ENCODE measurements at regions not wholly inside any gene's neighbourhood (a gene's known extent, or its start where the extent isn't known, plus 50 kb on each side); places are given as distances from the start of the nearest gene placed in this dataset.

DNA sequence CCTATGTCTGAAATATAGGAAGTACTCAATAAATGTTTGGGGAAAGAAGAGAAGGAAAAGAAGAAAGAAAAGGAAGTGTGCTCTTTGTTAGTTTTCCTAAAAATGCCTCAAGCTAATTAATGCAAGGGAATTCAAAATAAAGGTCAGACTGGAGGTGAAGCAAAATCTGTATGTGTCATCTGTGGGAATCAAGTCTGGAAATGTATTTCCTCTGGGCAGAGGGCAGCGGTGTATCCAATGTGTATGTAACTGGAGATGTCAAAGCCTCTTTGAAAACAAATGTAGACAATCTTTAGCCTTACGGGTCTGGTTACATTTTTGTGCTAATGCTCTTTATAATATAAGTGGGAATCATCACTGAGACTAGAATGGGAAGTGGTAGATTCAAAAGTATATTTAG lies 471.4 kb downstream of the MAN2A1 start:
- H3K27ac Mint-ChIP-seq, result peak overlapping the region; percentile 20
- Histone ChIP-seq H3K4me1 (ENCODE audit: insufficient read depth) (peaks cover 9% of the 10 kb centered on the region; the same call in 1 of the 2 replicates), H2AFZ (peak overlapping the region; percentile 64; the same call in 1 of the 2 replicates), H3K79me2 (replicated peaks; ENCODE audit: insufficient read depth) (no peaks in the 10 kb centered on the region), H3K4me3 (no peak overlapping the region), H3F3A (replicated peaks; ENCODE audit: low read depth) (no peaks in the 10 kb centered on the region), H3K36me3 (ENCODE audit: insufficient read depth) (no peaks in the 10 kb centered on the region), H3K27ac (ENCODE audit: low read depth) (no peak overlapping the region), H3K9me2 (ENCODE audit: insufficient read depth) (no peaks in the 10 kb centered on the region), H3K4me2 (no peak overlapping the region), H3K27me3 (ENCODE audit: insufficient read depth) (no peaks in the 10 kb centered on the region), H4K20me1 (replicated peaks; ENCODE audit: insufficient read depth) (no peaks in the 10 kb centered on the region)
- DNase-seq (ENCODE audit: low spot score), result no peak
- H3K9me3 Mint-ChIP-seq, result no peaks in the 10 kb centered on the region
- H3K27me3 Mint-ChIP-seq (ENCODE audit: insufficient read depth, low read depth, poor library complexity), result peaks cover 2% of the 10 kb centered on the region
- H3K4me1 Mint-ChIP-seq, result peaks cover 8% of the 10 kb centered on the region; the same call in 2 of the 3 replicates
- ATAC-seq, result no peak
- TF ChIP-seq CREB1 (CRISPR knock-in tag; IDR thresholded peaks at IDR 0.05; ENCODE audit: low read depth) (no peak), ZNF114 (CRISPR knock-in tag; IDR thresholded peaks at IDR 0.05) (no peak), STAT1 (IDR thresholded peaks at IDR 0.05; ENCODE audit: unreplicated experiment) (no peak), EZH2 (IDR thresholded peaks at IDR 0.05; ENCODE audit: low read depth, unreplicated experiment) (no peak), POLR2AphosphoS5 (IDR thresholded peaks at IDR 0.05; ENCODE audit: low read depth) (no peak), JUNB (IDR thresholded peaks at IDR 0.05; ENCODE audit: unreplicated experiment) (no peak), ZNF331 (CRISPR knock-in tag; IDR thresholded peaks at IDR 0.05; ENCODE audit: low read depth) (no peak), EZH2phosphoT487 (IDR thresholded peaks at IDR 0.05; ENCODE audit: unreplicated experiment) (no peak), NANOG (IDR thresholded peaks at IDR 0.05; ENCODE audit: borderline replicate concordance) (no peak)
- TF ChIP-seq, protein P1, sequence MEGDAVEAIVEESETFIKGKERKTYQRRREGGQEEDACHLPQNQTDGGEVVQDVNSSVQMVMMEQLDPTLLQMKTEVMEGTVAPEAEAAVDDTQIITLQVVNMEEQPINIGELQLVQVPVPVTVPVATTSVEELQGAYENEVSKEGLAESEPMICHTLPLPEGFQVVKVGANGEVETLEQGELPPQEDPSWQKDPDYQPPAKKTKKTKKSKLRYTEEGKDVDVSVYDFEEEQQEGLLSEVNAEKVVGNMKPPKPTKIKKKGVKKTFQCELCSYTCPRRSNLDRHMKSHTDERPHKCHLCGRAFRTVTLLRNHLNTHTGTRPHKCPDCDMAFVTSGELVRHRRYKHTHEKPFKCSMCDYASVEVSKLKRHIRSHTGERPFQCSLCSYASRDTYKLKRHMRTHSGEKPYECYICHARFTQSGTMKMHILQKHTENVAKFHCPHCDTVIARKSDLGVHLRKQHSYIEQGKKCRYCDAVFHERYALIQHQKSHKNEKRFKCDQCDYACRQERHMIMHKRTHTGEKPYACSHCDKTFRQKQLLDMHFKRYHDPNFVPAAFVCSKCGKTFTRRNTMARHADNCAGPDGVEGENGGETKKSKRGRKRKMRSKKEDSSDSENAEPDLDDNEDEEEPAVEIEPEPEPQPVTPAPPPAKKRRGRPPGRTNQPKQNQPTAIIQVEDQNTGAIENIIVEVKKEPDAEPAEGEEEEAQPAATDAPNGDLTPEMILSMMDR (conservative IDR thresholded peaks at IDR 0.05; ENCODE audit: low read depth in 2 of 2), result no peak
- TF ChIP-seq, protein P2, sequence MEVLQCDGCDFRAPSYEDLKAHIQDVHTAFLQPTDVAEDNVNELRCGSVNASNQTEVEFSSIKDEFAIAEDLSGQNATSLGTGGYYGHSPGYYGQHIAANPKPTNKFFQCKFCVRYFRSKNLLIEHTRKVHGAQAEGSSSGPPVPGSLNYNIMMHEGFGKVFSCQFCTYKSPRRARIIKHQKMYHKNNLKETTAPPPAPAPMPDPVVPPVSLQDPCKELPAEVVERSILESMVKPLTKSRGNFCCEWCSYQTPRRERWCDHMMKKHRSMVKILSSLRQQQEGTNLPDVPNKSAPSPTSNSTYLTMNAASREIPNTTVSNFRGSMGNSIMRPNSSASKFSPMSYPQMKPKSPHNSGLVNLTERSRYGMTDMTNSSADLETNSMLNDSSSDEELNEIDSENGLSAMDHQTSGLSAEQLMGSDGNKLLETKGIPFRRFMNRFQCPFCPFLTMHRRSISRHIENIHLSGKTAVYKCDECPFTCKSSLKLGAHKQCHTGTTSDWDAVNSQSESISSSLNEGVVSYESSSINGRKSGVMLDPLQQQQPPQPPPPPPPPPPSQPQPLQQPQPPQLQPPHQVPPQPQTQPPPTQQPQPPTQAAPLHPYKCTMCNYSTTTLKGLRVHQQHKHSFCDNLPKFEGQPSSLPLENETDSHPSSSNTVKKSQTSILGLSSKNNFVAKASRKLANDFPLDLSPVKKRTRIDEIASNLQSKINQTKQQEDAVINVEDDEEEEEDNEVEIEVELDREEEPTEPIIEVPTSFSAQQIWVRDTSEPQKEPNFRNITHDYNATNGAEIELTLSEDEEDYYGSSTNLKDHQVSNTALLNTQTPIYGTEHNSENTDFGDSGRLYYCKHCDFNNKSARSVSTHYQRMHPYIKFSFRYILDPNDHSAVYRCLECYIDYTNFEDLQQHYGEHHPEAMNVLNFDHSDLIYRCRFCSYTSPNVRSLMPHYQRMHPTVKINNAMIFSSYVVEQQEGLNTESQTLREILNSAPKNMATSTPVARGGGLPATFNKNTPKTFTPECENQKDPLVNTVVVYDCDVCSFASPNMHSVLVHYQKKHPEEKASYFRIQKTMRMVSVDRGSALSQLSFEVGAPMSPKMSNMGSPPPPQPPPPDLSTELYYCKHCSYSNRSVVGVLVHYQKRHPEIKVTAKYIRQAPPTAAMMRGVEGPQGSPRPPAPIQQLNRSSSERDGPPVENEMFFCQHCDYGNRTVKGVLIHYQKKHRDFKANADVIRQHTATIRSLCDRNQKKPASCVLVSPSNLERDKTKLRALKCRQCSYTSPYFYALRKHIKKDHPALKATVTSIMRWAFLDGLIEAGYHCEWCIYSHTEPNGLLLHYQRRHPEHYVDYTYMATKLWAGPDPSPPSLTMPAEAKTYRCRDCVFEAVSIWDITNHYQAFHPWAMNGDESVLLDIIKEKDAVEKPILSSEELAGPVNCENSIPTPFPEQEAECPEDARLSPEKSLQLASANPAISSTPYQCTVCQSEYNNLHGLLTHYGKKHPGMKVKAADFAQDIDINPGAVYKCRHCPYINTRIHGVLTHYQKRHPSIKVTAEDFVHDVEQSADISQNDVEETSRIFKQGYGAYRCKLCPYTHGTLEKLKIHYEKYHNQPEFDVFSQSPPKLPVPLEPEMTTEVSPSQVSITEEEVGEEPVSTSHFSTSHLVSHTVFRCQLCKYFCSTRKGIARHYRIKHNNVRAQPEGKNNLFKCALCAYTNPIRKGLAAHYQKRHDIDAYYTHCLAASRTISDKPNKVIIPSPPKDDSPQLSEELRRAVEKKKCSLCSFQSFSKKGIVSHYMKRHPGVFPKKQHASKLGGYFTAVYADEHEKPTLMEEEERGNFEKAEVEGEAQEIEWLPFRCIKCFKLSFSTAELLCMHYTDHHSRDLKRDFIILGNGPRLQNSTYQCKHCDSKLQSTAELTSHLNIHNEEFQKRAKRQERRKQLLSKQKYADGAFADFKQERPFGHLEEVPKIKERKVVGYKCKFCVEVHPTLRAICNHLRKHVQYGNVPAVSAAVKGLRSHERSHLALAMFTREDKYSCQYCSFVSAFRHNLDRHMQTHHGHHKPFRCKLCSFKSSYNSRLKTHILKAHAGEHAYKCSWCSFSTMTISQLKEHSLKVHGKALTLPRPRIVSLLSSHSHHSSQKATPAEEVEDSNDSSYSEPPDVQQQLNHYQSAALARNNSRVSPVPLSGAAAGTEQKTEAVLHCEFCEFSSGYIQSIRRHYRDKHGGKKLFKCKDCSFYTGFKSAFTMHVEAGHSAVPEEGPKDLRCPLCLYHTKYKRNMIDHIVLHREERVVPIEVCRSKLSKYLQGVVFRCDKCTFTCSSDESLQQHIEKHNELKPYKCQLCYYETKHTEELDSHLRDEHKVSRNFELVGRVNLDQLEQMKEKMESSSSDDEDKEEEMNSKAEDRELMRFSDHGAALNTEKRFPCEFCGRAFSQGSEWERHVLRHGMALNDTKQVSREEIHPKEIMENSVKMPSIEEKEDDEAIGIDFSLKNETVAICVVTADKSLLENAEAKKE (CRISPR knock-in tag; IDR thresholded peaks at IDR 0.05), result no peak
- TF ChIP-seq, protein P3, sequence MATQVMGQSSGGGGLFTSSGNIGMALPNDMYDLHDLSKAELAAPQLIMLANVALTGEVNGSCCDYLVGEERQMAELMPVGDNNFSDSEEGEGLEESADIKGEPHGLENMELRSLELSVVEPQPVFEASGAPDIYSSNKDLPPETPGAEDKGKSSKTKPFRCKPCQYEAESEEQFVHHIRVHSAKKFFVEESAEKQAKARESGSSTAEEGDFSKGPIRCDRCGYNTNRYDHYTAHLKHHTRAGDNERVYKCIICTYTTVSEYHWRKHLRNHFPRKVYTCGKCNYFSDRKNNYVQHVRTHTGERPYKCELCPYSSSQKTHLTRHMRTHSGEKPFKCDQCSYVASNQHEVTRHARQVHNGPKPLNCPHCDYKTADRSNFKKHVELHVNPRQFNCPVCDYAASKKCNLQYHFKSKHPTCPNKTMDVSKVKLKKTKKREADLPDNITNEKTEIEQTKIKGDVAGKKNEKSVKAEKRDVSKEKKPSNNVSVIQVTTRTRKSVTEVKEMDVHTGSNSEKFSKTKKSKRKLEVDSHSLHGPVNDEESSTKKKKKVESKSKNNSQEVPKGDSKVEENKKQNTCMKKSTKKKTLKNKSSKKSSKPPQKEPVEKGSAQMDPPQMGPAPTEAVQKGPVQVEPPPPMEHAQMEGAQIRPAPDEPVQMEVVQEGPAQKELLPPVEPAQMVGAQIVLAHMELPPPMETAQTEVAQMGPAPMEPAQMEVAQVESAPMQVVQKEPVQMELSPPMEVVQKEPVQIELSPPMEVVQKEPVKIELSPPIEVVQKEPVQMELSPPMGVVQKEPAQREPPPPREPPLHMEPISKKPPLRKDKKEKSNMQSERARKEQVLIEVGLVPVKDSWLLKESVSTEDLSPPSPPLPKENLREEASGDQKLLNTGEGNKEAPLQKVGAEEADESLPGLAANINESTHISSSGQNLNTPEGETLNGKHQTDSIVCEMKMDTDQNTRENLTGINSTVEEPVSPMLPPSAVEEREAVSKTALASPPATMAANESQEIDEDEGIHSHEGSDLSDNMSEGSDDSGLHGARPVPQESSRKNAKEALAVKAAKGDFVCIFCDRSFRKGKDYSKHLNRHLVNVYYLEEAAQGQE (IDR thresholded peaks at IDR 0.05; ENCODE audit: unreplicated experiment), result no peak
- TF ChIP-seq, protein P4, sequence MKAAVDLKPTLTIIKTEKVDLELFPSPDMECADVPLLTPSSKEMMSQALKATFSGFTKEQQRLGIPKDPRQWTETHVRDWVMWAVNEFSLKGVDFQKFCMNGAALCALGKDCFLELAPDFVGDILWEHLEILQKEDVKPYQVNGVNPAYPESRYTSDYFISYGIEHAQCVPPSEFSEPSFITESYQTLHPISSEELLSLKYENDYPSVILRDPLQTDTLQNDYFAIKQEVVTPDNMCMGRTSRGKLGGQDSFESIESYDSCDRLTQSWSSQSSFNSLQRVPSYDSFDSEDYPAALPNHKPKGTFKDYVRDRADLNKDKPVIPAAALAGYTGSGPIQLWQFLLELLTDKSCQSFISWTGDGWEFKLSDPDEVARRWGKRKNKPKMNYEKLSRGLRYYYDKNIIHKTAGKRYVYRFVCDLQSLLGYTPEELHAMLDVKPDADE (IDR thresholded peaks at IDR 0.05), result no peak
- H3K36me3 Mint-ChIP-seq (ENCODE audit: low read depth), result no peaks in the 10 kb centered on the region
- no peak overlapping the region for H3K4me3 Mint-ChIP-seq

Measured in GM23338 (cell line).